HG02884 (cell line): ENCODE measurements at regions not wholly inside any gene's neighbourhood (a gene's known extent, or its start where the extent isn't known, plus 50 kb on each side); places are given as distances from the start of the nearest gene placed in this dataset.
"Not testable (repeated sequence)": the region's sequence is repeated elsewhere in the genome, so short reads cannot be mapped to it uniquely, and the experiment has no call there.

Experiments
- ATAC-seq: cut with Tn5 transposase; IDR thresholded peaks from one replicate; pipeline ENCODE4 v1.9.1; 2021; ENCODE audit warnings: mild to moderate bottlenecking, moderate library complexity; ENCODE audit not compliant: unreplicated experiment

DNA sequence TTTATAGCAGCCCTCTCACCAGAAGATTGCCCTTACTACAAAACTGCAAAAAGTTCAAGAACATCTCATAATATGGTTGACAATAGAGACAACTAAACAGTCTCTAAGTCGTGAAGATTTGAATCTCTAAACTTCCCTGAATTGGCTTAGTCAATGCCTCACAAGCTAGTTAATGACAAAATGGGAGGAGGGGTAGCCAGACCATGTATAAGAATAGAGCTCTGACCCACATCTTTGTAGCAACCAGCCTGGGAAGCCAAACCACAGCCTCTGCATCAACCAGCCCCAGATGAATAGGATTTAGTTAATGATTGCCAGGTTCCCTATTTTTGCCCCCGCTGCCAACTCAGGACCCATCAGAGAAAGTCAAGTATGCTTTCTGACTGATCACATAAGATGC is 1265.9 kb upstream of the PCDH10 start:
- not testable (repeated sequence) for ATAC-seq

DNA sequence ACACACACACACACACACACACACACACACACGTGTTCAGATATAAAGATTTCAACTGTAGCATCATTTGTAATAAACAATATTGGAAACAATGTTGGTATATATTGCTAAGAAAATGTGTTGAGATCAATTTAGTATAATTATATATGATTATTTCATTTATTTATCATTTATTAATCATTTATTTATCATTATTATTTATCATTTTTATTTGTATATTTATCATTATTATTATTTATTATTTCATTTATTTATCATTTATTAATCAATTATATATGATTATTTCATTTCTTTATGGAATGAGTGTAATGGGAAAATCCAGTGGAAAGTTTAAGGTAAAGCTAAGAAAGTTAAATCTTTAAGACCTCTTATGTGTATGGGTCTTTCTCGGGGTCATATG is 1223.4 kb upstream of the PCDH10 start:
- ATAC-seq: not testable (repeated sequence)

DNA sequence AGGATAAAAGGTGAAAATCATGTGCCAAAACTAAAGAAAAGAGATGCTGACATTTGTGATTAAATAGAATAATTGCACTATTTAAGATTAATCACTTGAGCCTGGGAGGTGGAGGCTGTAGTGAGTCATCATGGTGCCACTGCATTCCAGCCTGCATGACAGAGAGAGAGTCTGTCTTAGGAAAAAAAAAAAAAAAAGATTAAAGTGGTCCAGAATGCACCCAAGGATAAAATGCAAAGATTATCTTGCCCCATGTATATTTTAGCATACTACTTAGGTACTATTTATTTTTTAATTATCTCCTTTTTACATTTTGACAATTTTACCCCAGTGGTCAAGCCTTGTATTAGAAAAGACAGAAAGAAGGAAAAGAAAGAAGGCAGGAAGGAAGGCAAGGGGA is 1181.4 kb upstream of the PCDH10 start:
- ATAC-seq: not testable (repeated sequence)

DNA sequence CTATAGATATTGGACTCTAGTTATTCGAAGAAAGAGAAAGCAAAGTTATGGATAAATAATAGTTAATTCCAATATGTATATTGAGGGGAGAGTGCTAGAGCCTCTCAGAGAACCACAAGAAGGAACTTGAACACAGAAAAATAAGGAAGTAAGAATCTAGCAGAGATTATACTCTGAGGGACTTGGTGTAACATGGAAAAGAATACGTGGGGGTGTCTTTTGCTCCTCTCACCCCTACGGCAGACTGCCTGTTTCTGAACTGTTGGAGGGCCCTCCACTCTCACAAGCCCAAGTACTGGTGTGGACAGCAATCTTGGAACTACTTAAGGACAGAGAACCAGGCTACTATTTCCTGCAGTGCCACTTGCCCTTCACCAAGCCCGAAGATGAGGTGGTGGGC is 1174.4 kb upstream of the PCDH10 start:
- no peak for ATAC-seq

DNA sequence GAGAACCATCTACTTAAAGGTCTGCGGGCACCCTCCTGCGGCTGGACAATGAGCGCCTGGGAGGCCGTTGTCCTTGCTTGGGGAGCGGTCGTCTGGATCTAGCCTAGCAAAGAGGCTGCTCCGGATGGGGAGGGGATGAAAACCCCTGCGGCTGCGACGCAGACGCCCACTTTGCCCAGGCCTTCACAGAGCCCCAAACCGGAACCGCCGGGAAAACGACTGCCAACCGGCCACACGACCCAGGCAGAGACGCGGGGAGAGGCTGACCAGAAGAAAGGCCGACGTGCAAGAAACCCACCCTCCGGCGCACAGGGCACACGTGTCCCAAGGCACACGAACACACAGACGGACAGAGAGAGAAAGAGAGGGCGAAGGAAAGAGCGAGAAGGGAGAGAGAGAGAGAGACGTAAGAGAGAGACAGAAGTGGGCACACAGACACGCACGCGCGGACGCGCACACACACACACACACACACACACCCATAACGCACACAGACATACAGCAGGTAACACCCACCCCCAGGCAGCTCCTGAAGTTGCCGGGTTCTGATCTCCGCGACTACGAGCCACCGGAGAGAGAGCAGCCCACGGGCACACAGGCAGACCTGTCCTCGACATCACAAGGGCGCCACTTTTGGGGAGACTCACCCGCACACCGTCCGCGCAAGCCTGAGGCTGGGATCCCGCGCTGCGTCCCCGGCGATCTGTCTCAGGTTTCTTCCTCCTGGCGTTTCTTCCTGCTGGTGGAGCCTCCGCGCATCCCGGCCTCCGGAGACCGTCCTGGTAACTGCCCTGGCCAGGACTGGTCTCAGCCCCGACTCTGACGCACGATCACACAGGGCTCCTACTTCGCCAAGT is 1173.6 kb upstream of the PCDH10 start:
- ATAC-seq: not testable (repeated sequence)

DNA sequence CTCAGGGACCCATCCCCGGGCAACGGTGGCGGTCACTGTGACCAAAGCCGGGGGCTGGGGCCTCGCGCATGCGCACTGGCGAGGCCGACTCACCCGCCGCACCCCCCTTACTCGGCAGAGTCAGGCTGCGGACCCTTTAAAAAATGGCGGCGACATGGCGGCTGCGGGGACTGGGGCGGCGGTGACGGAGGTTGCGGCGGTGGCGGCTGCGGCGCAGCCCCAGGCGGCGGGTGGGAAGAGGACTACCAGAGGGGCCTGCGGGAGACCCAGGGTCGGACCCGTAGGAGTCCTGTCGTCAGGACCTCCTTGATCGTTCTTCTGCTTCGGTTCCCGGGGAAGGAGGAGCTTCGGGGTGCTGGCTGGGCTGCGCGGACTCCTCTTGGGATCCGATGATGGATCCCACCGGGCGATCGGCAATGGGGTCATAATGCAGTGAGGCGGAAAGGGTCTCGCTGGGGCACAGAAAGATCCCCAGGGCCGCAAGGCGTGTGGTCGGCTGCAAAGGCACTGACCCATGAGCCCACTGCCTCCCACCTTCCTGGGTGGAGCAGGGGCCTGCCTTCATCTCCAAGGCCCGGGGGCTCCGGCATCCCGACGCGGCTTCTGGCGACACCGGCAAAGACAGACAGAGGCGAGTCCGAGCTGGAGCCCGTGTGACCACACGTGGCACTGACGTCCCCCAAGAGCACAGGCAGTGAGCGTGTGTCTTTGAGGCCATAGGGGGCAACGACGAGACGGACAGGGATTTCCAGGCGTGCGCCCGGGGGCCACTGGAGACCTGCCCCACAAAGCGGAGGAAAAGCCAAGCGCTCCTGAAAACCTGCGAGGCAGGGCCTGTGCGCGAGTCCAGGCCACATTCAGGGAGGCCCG is 1172.7 kb upstream of the PCDH10 start:
- not testable (repeated sequence) for ATAC-seq

DNA sequence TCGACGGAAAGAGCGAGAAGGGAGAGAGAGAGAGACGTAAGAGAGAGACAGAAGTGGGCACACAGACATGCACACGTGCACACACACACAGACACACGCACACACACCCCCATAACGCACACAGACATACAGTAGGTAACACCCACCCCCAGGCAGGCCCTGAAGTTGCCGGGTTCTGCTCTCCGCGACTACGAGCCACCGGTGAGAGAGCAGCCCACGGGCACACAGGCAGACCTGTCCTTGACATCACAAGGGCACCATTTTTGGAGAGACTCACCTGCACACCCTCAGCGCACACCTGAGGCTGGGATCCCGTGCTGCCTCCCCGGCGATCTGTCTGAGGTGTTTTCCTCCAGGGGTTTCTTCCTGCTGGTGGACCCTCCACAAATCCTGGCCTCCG is 1171.0 kb upstream of the PCDH10 start:
- ATAC-seq: no peak

DNA sequence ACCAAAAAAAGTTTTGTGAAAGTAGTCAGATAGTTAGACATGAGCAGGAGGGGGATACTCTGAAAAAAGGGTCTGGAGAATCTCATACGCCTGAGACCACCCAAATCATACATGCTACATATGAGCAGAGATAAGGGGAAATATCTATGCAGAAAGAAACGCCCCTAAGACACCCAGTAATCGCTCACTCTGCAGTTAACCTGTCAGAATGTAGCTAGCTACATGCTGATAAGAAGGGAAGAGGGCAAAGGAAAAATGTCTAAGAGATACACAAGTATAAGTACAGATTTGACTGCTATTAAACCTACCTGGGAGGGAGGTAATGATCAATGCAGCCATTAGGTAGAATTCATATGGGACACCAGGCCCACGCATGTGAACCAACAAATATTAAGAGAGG is 1159.5 kb upstream of the PCDH10 start:
- ATAC-seq: no peak

DNA sequence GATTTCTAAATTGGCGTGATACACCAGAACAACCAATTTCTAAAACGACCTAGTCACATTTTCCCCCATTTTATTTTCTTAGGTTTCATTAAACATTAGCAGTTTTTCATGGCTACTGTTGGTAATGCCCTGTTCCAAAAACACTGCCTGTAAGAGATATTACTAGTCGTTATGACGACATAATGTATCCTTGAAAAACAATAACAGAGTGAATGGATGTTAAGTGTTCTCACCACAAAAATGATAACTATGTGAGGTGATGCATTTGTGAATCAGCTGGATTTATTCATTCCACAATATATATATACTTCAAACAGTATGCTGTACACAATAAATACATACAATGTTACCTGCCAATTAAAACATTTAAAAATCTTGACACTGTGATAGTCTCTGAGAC is 1147.6 kb upstream of the PCDH10 start:
- ATAC-seq: no peak

DNA sequence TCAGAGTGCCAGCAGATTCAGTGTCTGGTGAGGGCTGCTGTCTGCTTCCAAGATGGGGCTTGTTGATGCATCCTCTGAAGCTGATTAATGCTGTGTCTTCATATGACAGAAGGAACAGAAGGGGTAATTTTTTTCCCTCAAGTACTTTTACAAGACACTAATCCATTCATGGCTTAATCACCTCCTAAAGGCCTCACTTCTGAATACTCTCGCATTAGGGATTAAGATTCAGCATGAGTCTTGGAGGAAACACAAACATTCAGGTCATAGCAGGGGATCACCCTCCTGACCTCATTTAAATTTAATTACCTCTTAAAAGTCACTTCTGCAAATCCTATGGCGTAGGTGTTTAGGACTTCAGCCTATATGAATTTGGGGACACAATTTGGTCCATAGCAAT is 1145.5 kb upstream of the PCDH10 start:
- no peak for ATAC-seq

DNA sequence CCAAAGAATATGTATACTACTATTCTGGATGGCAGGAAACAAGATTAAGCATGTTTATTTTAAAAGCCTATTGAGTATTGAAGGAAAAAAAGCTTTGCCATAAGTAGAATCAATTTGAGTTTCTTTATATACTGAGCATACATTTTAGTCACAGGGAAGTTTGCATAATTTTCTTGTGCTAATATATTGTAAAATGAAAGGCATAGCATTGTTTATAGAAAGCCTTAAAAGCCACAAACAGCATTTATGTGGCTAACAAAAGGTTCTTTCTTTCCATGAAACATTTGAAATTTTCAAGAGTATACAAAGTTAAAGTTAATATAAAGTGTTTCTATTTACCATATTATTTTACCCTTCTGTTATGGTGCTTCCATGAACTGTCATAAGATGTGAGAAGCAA is 1133.8 kb upstream of the PCDH10 start:
- no peak for ATAC-seq

DNA sequence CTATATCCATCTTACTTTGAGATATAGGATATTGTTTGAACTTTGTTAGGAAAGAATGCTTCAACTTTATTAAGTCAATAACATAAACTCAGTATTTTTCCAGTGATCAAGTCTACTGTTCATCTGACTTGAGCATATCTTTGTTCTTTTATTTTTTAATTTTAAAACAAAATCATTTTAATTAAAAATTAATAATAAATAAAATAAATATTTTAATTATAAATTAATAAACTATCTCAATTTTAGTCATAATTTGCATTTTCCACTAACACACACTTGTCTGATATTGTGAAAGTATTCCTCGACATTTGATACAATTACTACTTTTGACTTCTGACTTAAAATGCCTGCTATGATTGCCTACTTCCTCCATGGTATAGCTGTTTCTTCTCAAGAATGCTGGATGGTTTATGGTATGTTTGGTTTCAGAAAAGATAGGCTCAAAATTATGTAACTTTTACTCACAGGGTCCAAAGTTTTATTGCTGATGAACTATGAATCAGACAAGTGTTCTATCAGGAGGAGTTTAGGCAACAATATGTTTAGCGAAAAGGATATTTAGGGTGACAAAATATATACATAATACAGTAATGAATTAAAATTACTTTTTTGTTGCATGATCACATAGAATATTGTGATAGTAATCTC is 1132.3 kb upstream of the PCDH10 start:
- no peak for ATAC-seq

DNA sequence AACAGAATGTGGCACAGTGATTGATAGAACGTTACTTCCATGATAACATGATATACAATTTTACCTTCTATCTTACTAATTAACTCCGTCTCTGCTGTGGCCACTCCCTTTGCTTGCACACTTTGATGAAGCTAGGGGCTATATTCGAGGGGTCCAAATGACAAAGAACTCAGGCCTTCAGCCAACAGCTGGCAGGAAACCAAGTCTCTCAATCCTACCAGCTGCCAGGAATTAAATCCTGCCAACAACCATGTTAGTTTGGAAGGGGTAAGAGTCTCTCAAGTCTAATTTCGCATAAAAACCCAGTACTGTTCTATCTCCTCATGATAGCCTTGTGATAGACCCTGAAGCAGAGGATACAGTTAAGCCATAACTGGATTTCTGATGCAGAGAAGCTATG is 1122.9 kb upstream of the PCDH10 start:
- ATAC-seq: no peak

DNA sequence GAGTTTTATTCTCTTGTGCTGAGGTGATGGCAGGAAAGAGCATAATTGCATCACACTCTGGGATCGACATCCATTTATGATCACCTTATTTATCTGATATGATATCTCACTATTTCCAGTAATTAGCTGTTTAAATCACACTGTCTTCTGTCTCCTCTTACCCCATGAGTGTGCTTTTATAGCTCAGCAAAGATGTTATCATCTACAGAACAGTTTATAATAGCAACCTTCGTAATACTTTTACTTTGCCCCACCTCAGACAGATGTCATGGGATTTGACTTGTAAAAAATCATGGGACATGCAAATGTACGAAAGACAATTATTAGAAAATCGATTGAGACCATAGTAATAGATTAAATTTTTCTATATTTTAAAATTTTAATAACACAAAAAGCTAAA is 1122.3 kb upstream of the PCDH10 start:
- no peak for ATAC-seq

DNA sequence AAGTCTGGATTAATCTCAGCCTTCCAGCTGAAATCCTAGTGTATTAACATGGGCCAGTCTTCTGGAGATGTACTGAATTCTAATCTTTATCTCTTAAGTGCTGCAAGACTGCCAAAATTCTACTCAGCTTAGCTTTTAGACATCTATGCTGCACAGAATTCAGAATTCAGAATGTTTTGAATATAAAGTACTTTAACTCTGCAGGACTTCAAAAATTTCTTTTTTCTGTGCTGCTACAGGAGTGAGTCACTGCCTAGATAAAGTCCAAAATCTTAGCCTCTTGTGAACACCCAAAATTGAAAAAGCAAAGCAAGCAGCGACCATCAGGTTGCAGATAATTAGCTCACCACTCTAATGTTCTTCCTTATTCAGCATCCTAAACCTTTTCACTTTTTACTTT is 1092.6 kb upstream of the PCDH10 start:
- ATAC-seq: no peak

DNA sequence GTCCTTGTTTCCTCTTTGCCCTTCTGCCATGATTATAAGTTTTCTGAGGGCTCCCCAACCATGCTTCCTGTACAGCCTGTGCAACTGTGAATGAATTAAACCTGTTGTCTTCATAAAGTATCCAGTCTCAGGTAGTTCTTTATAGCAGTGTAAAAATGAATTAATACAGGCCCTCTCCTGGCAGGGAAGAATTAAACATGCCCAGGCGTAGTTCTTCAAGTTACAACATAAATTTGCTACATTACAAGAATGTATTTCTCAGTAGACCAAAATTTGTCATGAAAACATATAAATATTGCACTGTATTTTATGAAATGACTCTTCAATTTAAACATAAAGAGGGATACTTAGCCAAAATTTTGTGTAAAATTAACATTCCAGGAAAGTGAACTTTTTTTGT is 1089.9 kb upstream of the PCDH10 start:
- ATAC-seq: no peak

DNA sequence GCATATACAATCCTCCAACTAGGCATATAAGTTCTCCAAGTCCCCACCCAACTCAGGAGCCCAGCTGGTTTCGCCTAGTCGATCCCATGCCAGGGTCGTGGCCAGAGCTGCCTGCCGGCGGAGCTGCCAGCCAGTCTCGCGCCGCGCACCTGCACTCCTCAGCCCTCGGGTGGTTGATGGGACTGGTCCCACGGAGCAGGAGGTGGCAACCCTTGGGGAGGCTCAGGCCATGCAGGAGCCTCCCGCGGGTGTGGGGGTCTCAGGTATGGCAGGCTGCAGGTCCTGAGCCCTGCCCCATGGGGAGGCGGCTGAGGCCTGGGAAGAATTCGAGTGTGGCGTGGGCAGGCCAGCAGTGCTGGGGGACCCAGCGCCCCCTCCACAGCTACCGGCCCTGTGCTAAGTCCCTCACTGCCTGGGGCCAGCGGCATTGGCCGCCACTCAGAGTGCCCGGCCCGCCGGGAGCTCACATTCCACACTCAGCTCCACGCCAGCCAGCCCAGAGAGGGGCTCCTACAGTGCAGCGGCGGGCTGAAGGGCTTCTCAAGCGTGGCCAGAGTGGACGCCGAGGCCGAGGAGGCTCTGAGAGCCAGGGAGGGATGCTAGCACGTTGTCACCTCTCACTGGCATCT is 1086.4 kb upstream of the PCDH10 start:
- no peak for ATAC-seq

DNA sequence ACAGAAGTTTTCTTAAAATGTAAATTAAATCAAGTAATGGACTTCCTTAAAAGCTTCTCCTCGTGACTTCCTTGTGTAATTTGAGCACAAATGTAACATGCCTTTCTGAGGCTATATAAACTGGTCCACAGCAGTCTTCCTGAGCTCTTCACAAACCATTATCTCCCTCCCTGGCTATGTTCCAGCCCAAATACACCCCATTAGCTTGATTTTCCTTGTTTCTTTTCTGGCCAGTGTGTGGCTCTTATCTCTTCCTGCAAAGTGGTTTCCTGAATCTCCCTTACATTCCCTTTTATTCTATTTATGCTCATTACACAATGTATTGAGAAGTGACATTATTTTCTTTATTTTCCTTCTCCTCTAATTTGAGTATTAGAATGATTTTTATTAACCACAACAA is 1085.3 kb upstream of the PCDH10 start:
- no peak for ATAC-seq

DNA sequence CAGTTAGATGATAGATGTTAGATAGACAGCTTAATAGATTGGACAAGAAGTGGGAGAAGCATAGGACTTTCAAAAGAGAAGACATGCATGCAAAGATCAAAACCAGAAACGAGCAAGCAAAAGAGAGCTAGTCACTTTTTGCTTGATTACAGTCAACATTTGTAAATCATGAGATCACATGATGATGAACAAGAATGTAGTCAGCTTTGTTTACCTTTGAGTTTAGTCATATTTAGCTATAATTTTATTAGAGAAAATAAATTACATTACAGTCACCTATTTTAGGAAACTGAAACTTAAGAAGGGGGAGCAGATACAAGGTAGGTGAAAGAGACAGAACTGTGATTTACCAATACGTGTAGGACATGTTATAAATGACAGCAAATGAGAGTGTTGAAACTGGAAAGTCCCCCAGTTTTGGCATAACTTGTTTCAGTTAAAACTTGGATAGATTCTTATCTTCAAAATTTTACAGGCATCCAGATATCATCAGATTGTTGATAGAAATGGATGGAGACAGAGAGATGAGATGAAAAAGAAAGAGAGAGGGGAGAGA is 1083.1 kb upstream of the PCDH10 start:
- ATAC-seq: no peak

DNA sequence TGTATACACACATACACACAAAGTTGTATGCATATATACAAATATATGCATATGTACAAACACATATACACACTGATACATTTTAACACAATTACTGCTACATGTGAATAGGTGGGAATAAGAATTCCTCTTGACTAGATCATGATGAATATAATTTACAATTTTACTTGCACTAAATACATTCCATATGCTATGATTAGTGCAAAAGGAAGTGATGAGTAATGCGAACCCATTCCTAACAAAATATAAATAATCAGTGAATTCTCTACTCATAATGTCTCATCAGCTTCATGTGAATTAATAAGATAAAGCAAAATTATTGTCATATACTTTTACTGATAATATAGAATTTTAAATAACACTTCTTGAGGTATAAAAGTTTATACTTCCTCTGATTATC is 1077.3 kb upstream of the PCDH10 start:
- ATAC-seq: no peak

DNA sequence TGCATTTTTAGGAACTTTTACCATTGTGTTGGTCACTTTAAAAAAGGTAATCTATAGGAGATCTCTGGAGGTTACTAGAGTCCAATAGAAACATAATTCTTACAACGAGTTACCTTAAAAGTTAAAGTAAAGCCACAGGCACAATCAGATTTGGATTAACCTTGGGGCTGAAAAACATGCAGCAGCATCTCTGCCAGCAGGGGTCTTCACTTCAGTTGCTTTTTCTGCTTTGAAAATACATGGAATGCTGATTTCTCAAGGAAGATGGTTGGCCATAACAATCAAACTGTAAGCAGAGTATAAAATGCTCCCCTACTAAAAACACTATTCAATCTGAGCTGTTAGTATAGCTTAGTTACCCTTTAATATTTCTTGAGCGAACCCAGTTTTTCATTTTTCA is 1072.3 kb upstream of the PCDH10 start:
- ATAC-seq: no peak
